BLaER1 treated with 17β-estradiol and CSF1 and Interleukin-3, amounts not matched to agents 10 nM and 100 nM (cell line): ENCODE measurements at regions not wholly inside any gene's neighbourhood (a gene's known extent, or its start where the extent isn't known, plus 50 kb on each side); places are given as distances from the start of the nearest gene placed in this dataset.

Experiments used
- H3K27ac ChIP-seq, 11 experiments: shearing (Covaris generic); formaldehyde crosslinking; 2 replicates each; pipeline ENCODE4 v1.8.1; 2022
- H3K27me3 ChIP-seq, 11 experiments: shearing (Covaris generic); formaldehyde crosslinking; 2 replicates each; pipeline ENCODE4 v1.8.1; 2022
- H3K36me3 ChIP-seq, 11 experiments: shearing (Covaris generic); formaldehyde crosslinking; 2 replicates each; pipeline ENCODE4 v1.8.1; 2022
- H3K4me1 ChIP-seq, 10 experiments: shearing (Covaris generic); formaldehyde crosslinking; 2 replicates each; pipeline ENCODE4 v1.8.1; 2022
- H3K4me2 ChIP-seq, 11 experiments: shearing (Covaris generic); formaldehyde crosslinking; 2 replicates each; pipeline ENCODE4 v1.8.1; 2022
- H3K4me3 ChIP-seq, 10 experiments: shearing (Covaris generic); formaldehyde crosslinking; 2 replicates each; pipeline ENCODE4 v1.8.1; 2022
- H3K9ac ChIP-seq, 11 experiments: shearing (Covaris generic); formaldehyde crosslinking; 2 replicates each; pipeline ENCODE4 v1.8.1; 2022
- H3K9me3 ChIP-seq, 11 experiments: shearing (Covaris generic); formaldehyde crosslinking; replicated peaks in 1 of 11; 2 replicates each; pipeline ENCODE4 v1.8.1; 2022
- H4K20me1 ChIP-seq, 11 experiments: shearing (Covaris generic); formaldehyde crosslinking; 2 replicates each; pipeline ENCODE4 v1.8.1; 2022
- Cebpa-rat ChIP-seq, 11 experiments: shearing (Covaris generic); IDR thresholded peaks; 2 replicates each; pipeline ENCODE4 v1.8.1; 2022

DNA sequence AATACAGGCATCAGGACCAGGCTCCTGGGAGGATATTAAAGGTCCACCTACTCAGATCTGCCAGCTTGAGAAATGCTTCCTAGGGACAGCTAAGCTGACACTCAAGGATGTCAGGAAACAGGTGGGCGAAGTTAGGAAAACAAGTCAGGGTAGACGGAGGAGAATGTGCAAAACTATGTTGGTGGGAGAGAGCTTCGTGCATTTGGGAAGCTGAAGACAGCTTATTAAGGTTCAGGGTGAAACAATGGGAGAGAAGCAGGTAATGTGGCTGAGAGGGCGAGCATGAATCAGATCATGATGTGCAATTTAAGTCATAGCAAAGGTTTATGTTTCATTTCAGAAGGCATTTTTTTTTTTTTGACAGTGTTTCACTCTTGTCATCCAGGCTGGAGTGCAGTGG is 297.2 kb upstream of the ATP10A start:
- TF ChIP-seq Cebpa-rat (IDR thresholded peaks at IDR 0.05) = no peak
- H3K27me3 ChIP-seq = no peaks in the 10 kb centered on the region
- H4K20me1 ChIP-seq = no peaks in the 10 kb centered on the region

DNA sequence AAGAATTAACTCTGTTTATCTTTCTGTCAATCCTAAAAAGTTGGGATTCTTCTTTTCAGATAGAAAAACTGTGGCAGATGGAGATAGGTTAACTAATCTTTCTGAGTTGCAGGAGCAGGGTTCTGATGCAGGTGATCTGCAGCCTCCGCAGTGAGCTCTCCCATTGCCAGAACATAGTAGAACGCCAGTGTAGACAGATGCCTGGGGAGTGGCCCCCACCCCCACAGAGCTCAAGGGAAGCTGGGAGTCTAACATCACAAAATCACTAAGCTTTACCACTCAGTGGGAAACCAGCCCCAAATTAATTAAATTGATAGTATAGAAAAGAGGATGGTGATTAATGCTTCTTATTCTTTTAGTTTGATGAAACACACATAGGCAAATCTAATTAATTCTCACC is 295.0 kb upstream of the ATP10A start:
- H3K4me3 ChIP-seq = no peak overlapping the region
- no peaks in the 10 kb centered on the region for H3K36me3 ChIP-seq
- H3K9ac ChIP-seq = no peak overlapping the region
- H3K9me3 ChIP-seq = peaks cover 0 to 14% (median 8%) of the 10 kb centered on the region in 11 experiments; a peak in 10 of 22 replicates
- no peak for TF ChIP-seq Cebpa-rat (IDR thresholded peaks at IDR 0.05)
- no peaks in the 10 kb centered on the region for H3K27me3 ChIP-seq
- H3K4me2 ChIP-seq = no peak overlapping the region
- no peaks in the 10 kb centered on the region for H3K4me1 ChIP-seq
- no peak overlapping the region for H3K27ac ChIP-seq
- no peaks in the 10 kb centered on the region for H4K20me1 ChIP-seq

More for the DNA sequence above, 297.2 kb upstream of the ATP10A start:
- Histone ChIP-seq H3K4me1 (no peaks in the 10 kb centered on the region), H3K9me3 (peaks cover 0 to 4% (median 0%) of the 10 kb centered on the region in 11 experiments; a peak in 2 of 22 replicates), H3K4me2 (no peak overlapping the region), H3K27ac (no peak overlapping the region), H3K9ac (no peak overlapping the region), H3K36me3 (no peaks in the 10 kb centered on the region), H3K4me3 (no peak overlapping the region)

DNA sequence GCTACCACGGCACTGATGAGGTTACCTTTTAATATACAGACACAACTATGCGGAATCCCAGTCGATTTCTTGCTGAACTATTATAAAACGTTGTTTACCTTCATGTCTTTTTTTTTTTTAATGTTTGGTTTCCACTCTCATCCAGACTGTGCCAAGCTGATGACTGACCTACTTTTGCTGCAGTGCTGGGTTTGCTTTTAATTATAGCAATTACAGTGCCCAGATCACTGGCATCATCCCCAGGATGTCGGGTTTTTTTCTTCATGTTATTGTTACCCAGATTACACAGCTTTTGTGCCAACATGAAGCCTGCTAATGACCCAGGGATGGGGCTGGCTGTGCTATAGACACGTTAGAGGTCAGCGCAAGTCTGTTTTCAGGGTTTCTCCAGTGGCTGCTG is 294.0 kb upstream of the ATP10A start:
- no peak overlapping the region for H3K4me2 ChIP-seq
- H4K20me1 ChIP-seq = no peaks in the 10 kb centered on the region
- H3K27me3 ChIP-seq = no peaks in the 10 kb centered on the region
- no peak overlapping the region for H3K9ac ChIP-seq
- H3K27ac ChIP-seq = no peak overlapping the region
- no peaks in the 10 kb centered on the region for H3K4me1 ChIP-seq
- peaks cover 0 to 17% (median 8%) of the 10 kb centered on the region in 11 experiments; a peak in 11 of 22 replicates for H3K9me3 ChIP-seq
- no peak overlapping the region for H3K4me3 ChIP-seq
- TF ChIP-seq Cebpa-rat (IDR thresholded peaks at IDR 0.05) = no peak
- no peaks in the 10 kb centered on the region for H3K36me3 ChIP-seq

DNA sequence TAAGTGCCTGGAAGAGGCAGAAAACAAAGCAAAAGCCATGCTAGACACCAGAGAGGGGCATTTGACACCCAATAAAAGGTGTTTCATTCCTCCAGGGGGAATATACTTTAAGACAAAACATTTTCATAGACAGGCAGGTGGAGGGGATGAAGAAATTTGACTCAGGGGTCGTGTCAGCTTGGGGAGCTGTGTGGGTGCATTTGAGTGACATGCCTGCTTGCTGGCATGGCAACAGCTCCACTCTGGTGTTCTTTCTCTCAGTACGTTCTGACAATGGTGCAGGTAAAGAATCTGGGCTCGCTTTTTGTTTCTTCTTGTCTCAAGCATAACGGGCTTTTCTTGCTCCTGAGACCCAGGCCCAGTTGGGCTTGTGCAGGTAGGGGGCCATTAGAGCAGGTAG is 292.9 kb upstream of the ATP10A start:
- Histone ChIP-seq H3K4me1 (no peaks in the 10 kb centered on the region), H3K27ac (no peak overlapping the region), H3K4me3 (no peak overlapping the region), H3K9ac (no peak overlapping the region), H3K4me2 (no peak overlapping the region), H3K27me3 (no peaks in the 10 kb centered on the region), H3K9me3 (peaks cover 0 to 16% (median 8%) of the 10 kb centered on the region in 11 experiments; a peak in 10 of 22 replicates), H4K20me1 (no peaks in the 10 kb centered on the region), H3K36me3 (no peaks in the 10 kb centered on the region)
- TF ChIP-seq Cebpa-rat (IDR thresholded peaks at IDR 0.05) = no peak

DNA sequence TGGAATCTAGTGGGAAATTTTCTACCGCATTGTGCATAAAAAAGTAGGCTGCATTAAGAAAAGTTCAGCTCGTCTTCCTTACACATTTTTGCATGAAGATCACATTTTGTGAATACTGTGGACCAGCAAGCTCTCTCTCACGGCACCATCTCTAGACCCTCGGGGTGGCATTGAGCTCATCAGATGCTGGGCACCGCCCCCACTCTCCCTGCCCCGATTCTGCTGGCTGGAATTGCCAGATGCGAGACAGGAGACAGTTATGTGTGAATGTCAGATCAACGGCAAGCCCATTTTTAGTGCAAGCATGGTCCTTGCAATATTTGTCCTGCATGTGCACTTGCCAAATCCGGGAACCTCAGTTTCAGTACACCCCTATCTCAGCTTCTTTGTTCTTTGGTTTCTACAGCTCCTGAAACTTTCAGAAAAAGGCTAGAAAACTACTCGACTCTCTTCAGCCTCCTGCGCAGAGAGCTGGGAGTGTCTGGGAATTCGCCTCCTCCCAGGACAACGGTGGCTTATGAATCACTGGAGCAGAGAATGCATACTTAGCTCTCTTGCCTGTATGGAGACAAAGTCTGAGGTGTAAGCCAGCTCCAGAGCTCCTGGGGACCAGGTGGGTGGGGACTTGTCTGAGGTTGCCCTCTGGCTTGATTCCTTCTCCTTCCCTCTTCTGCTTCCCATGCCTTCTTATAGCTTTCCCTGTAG is 285.2 kb upstream of the ATP10A start:
- H3K36me3 ChIP-seq = no peaks in the 10 kb centered on the region
- H3K4me3 ChIP-seq = no peak overlapping the region
- no peaks in the 10 kb centered on the region for H4K20me1 ChIP-seq
- H3K9me3 ChIP-seq = peaks cover 0 to 10% (median 2%) of the 10 kb centered on the region in 11 experiments; a peak in 6 of 22 replicates
- H3K4me2 ChIP-seq = peak overlapping the region in 6 of 11 experiments; percentile 13 to 52 (median 38); a peak in 9 of 22 replicates
- no peaks in the 10 kb centered on the region for H3K27me3 ChIP-seq
- peaks cover 0 to 9% (median 6%) of the 10 kb centered on the region in 10 experiments; a peak in 10 of 20 replicates for H3K4me1 ChIP-seq
- no peak for TF ChIP-seq Cebpa-rat (IDR thresholded peaks at IDR 0.05)
- H3K27ac ChIP-seq = no peak overlapping the region
- no peak overlapping the region for H3K9ac ChIP-seq

DNA sequence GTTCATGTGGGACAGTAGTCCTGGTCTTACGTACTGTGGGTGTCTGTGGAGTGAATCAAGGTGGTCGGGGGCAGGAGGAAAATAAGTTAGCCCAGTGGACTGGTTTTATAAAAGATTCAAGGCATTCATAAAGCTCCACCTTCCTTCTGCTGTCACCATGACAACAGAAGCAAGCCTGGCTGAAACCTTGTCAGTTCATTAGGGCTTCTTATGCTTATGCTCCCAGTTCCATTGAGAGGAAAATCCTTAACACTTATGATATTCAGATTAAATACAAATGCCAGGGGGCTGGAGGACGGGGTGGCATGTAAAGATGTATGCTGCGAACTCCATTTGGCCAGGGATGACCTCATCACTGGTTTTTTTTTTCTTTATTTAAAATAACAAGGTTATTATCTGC is 283.1 kb upstream of the ATP10A start:
- Histone ChIP-seq H3K27ac (no peak overlapping the region), H3K9me3 (peaks cover 0 to 6% (median 0%) of the 10 kb centered on the region in 11 experiments; a peak in 2 of 22 replicates), H3K36me3 (no peaks in the 10 kb centered on the region), H4K20me1 (no peaks in the 10 kb centered on the region), H3K9ac (no peak overlapping the region), H3K4me3 (no peak overlapping the region), H3K27me3 (no peaks in the 10 kb centered on the region), H3K4me2 (no peak overlapping the region), H3K4me1 (peaks cover 0 to 13% (median 6%) of the 10 kb centered on the region in 10 experiments; a peak in 11 of 20 replicates)
- TF ChIP-seq Cebpa-rat (IDR thresholded peaks at IDR 0.05) = no peak

DNA sequence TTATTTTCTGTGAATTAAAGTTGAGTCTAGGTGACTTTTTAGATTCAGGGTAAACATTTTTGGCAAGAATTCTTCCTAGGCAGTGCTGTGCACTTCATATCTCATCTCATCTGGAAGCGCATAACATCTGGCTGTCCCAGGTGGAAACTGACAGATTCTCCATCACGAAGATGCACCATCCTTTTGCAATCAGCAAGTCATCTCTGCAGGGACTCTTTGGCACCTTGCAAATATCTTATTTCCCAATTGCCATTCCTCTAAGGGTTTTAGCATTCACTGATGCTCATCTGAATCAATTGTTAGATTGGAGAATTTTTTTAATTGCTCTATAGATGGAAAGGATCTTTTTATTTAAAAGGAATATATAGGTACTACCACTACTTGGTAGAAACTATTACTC is 282.7 kb upstream of the ATP10A start:
- no peaks in the 10 kb centered on the region for H3K36me3 ChIP-seq
- peaks cover 0 to 6% (median 0%) of the 10 kb centered on the region in 11 experiments; a peak in 2 of 22 replicates for H3K9me3 ChIP-seq
- no peak for TF ChIP-seq Cebpa-rat (IDR thresholded peaks at IDR 0.05)
- H4K20me1 ChIP-seq = no peaks in the 10 kb centered on the region
- no peak overlapping the region for H3K27ac ChIP-seq
- H3K9ac ChIP-seq = no peak overlapping the region
- H3K4me2 ChIP-seq = no peak overlapping the region
- no peak overlapping the region for H3K4me3 ChIP-seq
- peaks cover 0 to 13% (median 6%) of the 10 kb centered on the region in 10 experiments; a peak in 11 of 20 replicates for H3K4me1 ChIP-seq
- H3K27me3 ChIP-seq = no peaks in the 10 kb centered on the region

DNA sequence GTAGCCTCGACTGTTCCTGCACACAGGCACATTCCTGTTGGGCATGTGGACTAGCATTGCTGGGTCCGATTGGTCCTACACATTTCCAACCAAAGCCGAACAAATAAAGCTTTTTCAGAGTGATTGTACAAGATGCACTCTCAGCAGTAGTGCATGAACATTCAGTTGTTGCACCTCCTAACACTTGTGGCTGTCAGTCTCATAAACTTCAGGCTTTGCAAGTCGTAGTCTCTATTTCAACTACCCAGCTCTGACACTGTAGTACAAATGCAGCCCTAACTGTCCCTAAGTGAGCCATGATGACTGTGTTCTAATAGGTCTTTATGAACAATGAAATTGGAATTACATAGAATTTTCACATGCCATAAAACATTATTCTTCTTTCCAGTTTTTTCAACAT is 281.7 kb upstream of the ATP10A start:
- H3K27ac ChIP-seq = no peak overlapping the region
- no peak overlapping the region for H3K4me2 ChIP-seq
- H3K9ac ChIP-seq = no peak overlapping the region
- H3K4me3 ChIP-seq = no peak overlapping the region
- H4K20me1 ChIP-seq = no peaks in the 10 kb centered on the region
- H3K4me1 ChIP-seq = peaks cover 0 to 13% (median 6%) of the 10 kb centered on the region in 10 experiments; a peak in 11 of 20 replicates
- H3K9me3 ChIP-seq = peaks cover 0 to 6% (median 0%) of the 10 kb centered on the region in 11 experiments; a peak in 2 of 22 replicates
- TF ChIP-seq Cebpa-rat (IDR thresholded peaks at IDR 0.05) = no peak
- H3K27me3 ChIP-seq = no peaks in the 10 kb centered on the region
- no peaks in the 10 kb centered on the region for H3K36me3 ChIP-seq

DNA sequence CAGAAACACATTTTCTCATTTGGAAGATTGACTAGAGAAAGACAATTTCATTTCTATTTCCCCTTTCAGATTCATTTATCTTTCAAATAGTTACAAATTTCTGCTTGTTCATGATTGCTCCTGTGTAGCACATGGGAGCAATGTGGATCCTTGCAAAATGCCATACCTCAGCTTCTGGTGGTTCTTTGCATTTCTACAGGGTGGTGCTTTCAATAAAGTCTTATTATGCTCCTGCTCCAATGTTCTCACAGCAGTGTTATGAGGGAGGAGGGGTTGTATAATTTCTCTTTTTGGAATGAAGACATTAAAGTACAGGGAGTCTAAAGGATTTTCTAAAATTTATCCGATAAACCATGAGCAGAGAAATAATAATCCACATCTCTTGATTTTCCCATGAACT is 280.1 kb upstream of the ATP10A start:
- no peak overlapping the region for H3K9ac ChIP-seq
- H3K27me3 ChIP-seq = no peaks in the 10 kb centered on the region
- no peak overlapping the region for H3K4me2 ChIP-seq
- no peak for TF ChIP-seq Cebpa-rat (IDR thresholded peaks at IDR 0.05)
- no peak overlapping the region for H3K4me3 ChIP-seq
- no peaks in the 10 kb centered on the region for H3K36me3 ChIP-seq
- peaks cover 0 to 13% (median 6%) of the 10 kb centered on the region in 10 experiments; a peak in 11 of 20 replicates for H3K4me1 ChIP-seq
- H3K9me3 ChIP-seq = no peaks in the 10 kb centered on the region
- H4K20me1 ChIP-seq = no peaks in the 10 kb centered on the region
- no peak overlapping the region for H3K27ac ChIP-seq

DNA sequence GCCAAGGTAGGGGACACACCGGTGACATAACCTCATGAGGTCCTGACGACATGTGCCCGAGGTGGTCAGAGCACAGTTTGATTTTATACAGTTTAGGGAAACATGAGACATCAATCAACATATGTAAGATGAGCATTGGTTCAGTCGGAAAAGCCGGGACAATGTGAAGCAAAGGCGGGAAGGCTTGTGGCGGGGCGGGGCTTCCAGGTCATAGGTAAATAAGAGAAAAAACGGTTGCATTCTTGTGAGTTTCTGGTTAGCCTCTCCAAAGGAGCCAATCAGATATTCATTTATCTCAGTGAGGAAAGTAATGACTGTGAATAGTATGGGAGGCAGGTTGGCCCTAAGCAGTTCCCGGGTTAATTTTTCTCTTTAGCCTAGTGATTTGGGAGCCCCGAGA is 271.7 kb upstream of the ATP10A start:
- Histone ChIP-seq H3K36me3 (no peaks in the 10 kb centered on the region), H4K20me1 (no peaks in the 10 kb centered on the region), H3K9ac (no peak overlapping the region), H3K4me3 (no peak overlapping the region), H3K9me3 (no peaks in the 10 kb centered on the region), H3K27ac (no peak overlapping the region), H3K4me1 (no peaks in the 10 kb centered on the region), H3K4me2 (no peak overlapping the region), H3K27me3 (no peaks in the 10 kb centered on the region)
- no peak for TF ChIP-seq Cebpa-rat (IDR thresholded peaks at IDR 0.05)
